GM10266 (cell line): ENCODE measurements at regions not wholly inside any gene's neighbourhood (a gene's known extent, or its start where the extent isn't known, plus 50 kb on each side); places are given as distances from the start of the nearest gene placed in this dataset.

Experiments used
- DNase-seq: peaks from one replicate; pipeline ENCODE4 v3.0.0; 2012; ENCODE audit errors: extremely low spot score
- CTCF ChIP-seq: IDR thresholded peaks from 2 replicates; pipeline ENCODE4 v1.5.1; 2012; ENCODE audit warnings: mild to moderate bottlenecking, low read depth; ENCODE audit not compliant: control insufficient read depth, insufficient read depth; ENCODE audit errors: missing control alignments

- DNase-seq = no peak
- no peak for TF ChIP-seq CTCF
These were observed 194.0 kb upstream of the CADM1 start for GRCh38 chr11:115698243-115698642.

- TF ChIP-seq CTCF = no peak
- no peak for DNase-seq
These were observed 192.3 kb upstream of the CADM1 start for GRCh38 chr11:115696563-115696962.

- no peak for TF ChIP-seq CTCF
- no peak for DNase-seq
These were observed 191.6 kb upstream of the CADM1 start for GRCh38 chr11:115695677-115696364.

DNA sequence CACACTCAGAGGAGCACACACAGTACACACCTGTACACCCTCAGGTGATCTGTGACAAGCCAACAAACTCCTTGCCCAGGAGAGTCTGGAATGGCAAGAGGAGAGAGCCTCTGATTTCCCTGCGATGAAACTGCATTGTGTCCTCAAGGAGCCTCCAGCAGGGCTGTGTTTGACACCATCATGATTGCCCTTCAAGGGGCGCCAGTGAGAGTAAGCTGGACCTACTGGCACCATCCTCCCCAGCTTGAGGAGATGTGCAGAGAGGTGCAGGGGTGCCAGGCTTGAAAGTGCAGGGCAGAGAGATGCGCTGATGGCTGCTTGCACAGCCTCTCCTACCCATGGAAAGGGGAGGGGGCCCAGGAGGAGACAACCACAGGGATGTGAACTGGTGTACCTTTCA lies 188.8 kb upstream of the CADM1 start:
- no peak for TF ChIP-seq CTCF
- no peak for DNase-seq

DNA sequence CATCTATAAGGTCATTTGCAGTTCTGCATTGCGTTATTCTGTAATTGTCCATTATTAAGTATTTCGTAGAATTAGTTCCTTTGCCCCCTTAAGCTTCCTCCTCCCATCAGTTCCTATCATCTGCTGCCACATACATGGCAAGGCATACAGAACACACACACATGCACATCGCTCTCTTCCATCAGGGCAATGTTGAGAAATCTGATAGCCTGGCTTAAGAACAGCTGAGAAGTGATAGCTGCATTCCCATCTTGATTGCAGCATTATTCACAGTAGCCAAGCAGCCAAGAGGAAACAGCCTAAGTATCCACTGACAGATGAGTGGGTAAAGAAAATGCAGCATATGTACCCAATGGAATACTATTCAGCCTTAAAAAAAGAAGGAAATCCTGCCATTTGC lies 186.8 kb upstream of the CADM1 start:
- no peak for TF ChIP-seq CTCF
- no peak for DNase-seq

DNA sequence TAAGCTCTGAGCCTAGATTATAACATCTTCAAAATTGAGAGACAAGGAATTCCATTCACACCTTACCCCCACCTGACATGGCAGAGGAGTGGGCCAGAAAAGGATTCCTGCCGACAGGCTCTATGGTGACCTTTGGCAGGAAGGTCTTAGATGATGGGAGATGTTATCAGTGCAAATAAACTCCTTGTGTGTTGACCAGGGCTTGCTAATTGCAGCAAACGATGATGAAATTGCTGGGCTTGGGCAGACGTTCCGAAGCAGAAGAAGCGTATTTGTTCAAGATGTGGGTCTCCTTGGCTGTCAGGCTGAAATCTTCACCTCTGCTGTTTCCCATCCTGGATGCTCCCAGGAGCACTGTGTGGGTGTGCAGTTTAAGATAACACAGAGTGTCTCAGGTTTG lies 183.7 kb upstream of the CADM1 start:
- DNase-seq = no peak
- TF ChIP-seq CTCF = no peak

- DNase-seq = no peak
- TF ChIP-seq CTCF = no peak
These were observed 180.5 kb upstream of the CADM1 start for GRCh38 chr11:115684699-115685098.
